A172 (cell line): ENCODE measurements at regions not wholly inside any gene's neighbourhood (a gene's known extent, or its start where the extent isn't known, plus 50 kb on each side); places are given as distances from the start of the nearest gene placed in this dataset.

Experiments
- DNase-seq: peaks from one replicate; pipeline ENCODE4 v3.0.0-alpha.2; 2015; ENCODE audit warnings: low spot score

- no peak for DNase-seq
These were observed 136.4 kb downstream of the KIF26A start for GRCh38 chr14:104274806-104275205.

DNA sequence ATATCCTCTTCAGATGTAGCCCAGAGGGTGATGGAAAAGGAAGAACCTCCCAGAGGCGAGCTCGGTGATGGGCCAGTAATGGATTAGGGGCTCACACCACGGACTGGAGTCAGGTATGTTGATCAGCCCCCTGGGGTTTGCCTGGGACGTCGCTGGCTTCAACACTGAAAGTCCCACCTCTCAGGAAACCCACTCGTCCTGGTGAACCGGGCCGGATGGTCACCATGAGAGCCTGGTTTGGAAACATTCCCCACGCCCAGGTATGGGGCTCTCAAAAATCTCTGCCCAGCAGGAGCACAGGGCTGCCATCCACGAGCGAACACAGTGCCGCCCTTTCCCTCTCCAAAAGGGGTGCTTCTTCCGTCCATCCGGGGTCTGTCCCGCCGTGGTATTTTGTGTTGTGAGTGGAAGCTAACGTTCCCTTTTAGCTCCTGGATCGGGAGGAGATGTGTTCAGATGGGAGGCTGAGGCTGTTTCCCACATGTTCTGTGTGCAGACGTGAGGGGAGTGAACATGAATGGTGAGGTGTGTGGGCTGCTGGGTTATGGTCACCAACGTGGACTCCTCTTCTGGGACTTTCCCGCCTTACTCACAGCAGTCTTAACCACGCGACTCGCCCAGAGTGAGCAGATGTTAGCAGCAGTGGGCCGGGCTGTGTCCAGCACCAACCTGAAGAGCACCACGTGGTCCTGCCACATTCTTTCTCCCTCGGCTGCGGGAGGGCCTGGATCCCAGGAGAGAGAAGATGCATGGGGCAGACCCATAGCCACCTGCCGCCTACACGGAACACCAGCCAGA lies 139.2 kb downstream of the KIF26A start:
- DNase-seq, result no peak

DNA sequence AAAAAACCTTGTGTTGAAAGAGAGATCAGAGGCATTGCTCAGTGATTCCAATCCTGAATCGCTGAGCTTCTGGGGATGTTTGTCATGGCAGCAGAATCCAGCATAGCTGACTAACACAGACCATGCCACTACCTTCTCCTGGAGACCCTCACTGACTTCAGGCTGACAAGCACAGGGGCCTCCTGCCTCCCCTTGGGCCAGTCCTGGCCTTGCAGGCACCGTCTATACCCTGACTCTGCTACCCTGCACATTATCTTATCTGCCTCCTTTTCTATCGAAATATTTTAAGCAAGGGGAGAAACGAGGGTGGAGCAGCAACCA lies 139.8 kb downstream of the KIF26A start:
- no peak for DNase-seq

DNA sequence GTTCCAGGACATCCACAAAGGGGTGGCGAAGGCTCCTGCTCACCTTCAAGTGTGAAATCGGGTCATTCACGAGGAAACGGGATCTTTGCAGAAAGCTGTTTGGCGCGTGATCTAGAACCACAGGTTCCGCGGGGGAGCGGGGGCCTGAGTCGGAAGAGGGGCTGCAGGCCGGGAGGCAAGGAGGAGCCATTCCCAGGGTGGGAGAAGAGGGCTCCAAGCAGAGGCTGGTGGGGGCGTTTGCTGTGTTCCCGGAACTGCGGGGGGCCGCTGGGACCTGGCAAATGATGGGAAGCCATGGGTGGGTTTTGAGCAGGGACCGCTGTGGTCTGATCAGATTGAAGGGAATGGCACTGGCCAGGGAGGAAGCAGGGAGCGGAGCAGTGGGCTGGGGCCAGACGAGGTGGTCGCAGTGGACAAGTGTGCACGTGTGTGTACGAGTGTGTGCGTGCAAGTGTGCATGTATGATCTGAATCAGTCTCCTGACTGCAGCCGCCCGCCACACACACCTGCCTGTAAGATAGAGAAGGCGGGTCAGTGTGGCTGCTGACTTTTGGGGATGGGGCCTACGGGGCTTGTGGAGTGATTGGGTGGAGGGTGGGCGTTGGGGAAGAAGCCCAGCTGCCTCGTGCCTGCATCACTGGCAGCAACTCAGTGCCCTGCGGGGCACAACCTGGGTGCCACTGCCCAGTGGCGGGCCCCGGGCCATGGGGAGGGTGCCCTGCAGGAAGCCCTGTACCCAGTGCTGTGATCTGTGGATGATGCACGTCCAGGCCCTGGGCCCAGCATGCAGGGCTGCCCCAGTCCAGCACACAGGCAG lies 141.9 kb downstream of the KIF26A start:
- DNase-seq, result no peak

DNA sequence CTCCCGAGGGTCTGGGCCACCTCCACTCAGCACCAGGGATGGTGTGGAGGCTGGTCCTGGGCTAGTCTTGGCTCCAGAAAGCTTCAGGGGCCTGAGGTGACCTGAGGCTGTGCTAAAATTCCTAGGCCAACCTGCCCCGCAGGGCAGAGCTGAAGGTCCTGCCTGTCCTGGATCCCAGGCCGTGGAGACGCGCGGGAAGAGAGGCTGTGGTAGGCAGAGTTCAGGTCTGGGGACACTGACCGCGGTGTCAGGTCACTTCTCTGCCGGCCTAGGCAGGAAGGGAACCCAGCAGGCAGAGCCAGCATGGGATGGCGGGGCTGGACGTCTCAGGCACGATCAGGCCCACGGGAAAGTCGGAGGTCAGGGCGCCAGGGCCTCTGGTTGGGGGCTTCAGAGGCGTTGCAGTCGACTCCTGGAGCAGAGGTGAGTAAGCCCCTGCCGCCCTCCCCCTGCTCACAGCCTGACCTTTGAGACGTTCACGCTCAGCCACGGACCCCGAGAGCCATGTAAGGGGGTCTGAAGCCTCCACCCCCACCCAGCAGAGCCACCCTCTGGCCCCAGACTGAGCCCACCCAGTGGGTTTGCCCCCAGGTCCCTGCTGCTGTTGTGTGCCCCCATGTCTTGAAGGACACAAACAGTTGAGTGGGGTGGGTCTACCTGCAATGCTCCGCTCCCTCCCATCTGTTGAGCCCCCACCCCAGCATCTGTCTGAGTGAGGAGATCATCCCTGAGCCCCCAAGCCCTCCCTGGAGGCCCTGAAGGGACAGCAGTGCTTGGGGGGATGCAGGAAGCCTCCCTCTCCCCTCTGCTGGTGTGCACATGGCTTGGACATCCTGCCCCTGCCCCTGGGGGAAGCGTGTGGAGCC lies 142.7 kb downstream of the KIF26A start:
- no peak for DNase-seq

GRCh38 chr14:104281768-104282301 lies 143.4 kb downstream of the KIF26A start:
- DNase-seq, result no peak

- no peak for DNase-seq
These were observed 144.2 kb downstream of the KIF26A start for GRCh38 chr14:104282332-104283196.

DNA sequence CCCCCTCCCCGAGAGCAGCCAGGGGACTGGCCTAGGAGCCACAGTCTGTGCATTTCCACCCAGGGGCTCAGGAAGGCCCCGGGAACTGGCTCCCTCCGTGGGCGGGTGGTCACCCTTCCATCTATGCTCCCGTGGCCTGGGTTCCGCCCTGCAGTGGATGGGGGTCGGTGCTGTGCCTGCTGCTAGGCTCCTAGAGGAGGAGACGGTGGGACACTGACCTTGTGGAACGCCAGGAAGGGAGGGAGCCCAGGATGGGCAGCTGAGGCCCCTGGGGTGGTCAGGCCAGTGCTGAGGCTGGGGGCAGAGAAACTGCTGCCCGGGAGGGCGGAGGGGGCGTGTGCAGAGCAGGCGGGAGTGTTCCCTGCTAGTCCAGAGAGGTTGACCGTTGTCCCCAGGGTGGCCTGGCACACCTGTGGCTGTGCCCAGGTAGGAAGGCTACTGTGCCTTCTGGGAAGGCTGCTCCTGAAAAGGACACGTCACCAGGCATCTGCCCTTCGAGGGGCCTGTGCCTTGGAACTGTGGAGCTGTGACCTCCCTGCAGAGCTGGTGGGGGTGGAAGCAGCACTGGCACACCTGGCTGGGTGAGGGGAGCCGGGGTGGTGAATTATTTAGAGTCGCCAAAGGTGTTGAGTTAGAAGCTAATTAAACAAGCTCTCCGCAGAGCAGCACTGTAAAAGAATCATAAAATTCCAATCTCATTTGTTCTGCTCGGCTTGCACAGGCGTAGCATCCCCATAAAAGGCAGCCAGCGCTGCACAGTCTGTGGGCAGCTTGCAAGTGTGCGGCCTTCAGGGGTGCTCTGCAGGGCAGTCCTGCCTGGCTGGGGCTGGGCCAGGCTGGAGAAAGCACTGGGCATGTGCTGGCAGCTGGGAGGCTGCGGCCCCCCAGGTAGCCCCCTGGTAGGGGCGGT lies 145.1 kb downstream of the KIF26A start:
- DNase-seq, result no peak

- DNase-seq, result no peak
These were observed 145.8 kb downstream of the KIF26A start for GRCh38 chr14:104284107-104284592.

- DNase-seq, result no peak
These were observed 146.5 kb downstream of the KIF26A start for GRCh38 chr14:104284636-104285507.

DNA sequence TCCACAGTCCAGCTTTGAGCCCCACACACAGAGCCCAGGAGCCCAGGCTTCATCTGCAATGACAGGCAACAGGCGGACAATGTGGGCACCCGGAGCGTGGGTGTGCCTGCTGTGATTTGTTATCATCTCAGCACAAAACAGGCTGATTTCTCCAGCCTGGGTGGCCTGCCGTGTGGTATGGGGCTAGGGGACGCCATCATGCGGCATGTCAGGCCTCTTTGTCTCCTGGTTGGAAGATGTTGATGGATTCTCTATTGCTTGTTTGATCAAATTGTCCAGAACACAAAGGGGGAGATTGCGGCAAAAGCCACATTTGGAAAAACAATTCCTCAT lies 147.1 kb downstream of the KIF26A start:
- no peak for DNase-seq

DNA sequence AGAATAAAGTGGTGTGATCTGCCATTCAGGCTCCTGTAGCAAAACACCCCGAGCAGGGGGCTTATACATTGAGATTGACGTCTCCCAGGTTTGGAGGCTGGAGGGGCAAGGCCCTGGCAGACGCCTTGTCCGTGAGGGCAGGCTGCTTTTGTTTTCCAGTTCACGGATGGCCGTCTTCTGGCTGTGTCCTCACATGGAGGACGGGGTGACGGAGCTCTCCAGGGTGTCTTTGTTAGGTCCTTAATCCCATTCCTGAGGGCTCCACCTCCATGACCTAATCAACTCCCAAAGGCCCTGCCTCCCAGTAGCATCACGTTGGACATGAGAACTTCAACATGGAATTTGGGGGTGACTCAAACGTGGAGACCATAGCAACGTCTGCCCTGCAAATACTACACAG lies 147.7 kb downstream of the KIF26A start:
- DNase-seq, result no peak

GRCh38 chr14:104286496-104286895 lies 148.1 kb downstream of the KIF26A start:
- no peak for DNase-seq

- no peak for DNase-seq
These were observed 149.1 kb downstream of the KIF26A start for GRCh38 chr14:104287301-104288009.

DNA sequence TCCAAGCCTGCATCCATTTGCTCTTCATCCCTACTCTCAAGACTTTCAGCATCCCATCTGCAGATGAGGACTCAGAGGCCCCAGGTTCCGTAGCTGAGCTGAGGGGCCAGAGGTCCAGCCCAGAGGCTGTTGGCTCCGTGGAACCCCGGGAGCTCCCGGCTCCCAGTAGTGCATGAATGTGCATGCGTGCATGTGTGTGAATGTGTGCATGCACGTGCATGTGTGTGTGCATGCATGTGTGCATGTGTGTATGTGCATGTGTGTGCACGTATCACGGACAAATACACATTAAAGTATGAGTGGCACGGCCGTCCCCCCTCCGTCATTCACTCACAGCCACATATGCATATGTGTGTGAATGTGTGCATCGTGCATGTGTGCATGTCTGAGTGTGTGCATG lies 149.9 kb downstream of the KIF26A start:
- DNase-seq, result no peak

GRCh38 chr14:104289507-104289906 lies 151.1 kb downstream of the KIF26A start:
- peak; percentile 7 for DNase-seq

DNA sequence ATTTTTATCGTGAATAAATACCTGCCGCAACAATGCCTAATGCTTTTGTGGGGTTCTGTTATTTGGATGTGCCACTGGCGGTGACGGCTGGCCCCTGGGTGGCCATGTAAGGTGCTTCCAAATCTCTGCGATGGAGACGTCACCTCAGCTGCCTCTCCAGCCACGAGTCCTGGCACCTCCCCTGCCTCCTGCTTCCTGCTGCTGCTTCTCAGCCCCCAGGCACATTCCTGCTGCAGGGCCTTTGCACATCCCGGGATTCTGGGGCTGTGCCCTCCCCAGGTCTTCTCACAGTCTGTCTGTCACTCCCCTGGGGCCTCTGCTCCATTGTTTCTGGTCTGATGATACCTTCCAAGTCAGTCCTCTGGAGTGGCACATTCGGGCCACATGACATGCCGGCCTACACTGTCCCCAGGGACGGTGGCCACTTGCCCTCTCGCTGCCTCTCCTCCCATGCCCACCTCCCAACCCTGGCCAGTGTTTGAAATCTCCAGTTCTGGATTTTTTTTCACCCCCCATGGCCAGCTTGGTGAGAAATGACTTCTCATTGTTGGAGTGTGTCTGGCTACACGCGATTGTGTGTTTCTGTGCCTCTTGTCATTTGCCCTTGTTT lies 151.8 kb downstream of the KIF26A start:
- DNase-seq, result no peak

- no peak for DNase-seq
These were observed 152.4 kb downstream of the KIF26A start for GRCh38 chr14:104290756-104291122.
